ENCODE measurements at regions not wholly inside any gene's neighbourhood (a gene's known extent, or its start where the extent isn't known, plus 50 kb on each side); places are given as distances from the start of the nearest gene placed in this dataset.

GRCh38 chr9:88742483-88742882 lies 207.5 kb downstream of the NXNL2 start:
- TF ChIP-seq CTCF (IDR thresholded peaks at IDR 0.05; ENCODE audit: low read depth, low read length, missing control alignments) = no peak
- Histone ChIP-seq H3K27me3 (replicated peaks) (no peaks in the 10 kb centered on the region), H3K27ac (no peak overlapping the region), H3K36me3 (replicated peaks) (no peaks in the 10 kb centered on the region), H3K4me3 (ENCODE audit: low read depth, low read length) (no peak overlapping the region)
- DNase-seq = peak; percentile 42
- in situ Hi-C loops (cut with HindIII; ENCODE audit: low pct_ligation_motif_present, low sequenced_read_pairs) = no loop called here

GRCh38 chr9:88742905-88743304 lies 207.9 kb downstream of the NXNL2 start:
- in situ Hi-C loops (cut with HindIII; ENCODE audit: low pct_ligation_motif_present, low sequenced_read_pairs) = no loop called here
- DNase-seq = no peak
- Histone ChIP-seq H3K36me3 (replicated peaks) (no peaks in the 10 kb centered on the region), H3K27me3 (replicated peaks) (no peaks in the 10 kb centered on the region), H3K27ac (no peak overlapping the region), H3K4me3 (ENCODE audit: low read depth, low read length) (no peak overlapping the region)
- TF ChIP-seq CTCF (IDR thresholded peaks at IDR 0.05; ENCODE audit: low read depth, low read length, missing control alignments) = no peak

- DNase-seq = no peak
- in situ Hi-C loops (cut with HindIII; ENCODE audit: low pct_ligation_motif_present, low sequenced_read_pairs) = no loop called here
- Histone ChIP-seq H3K27ac (no peak overlapping the region), H3K4me3 (ENCODE audit: low read depth, low read length) (no peak overlapping the region), H3K27me3 (replicated peaks) (no peaks in the 10 kb centered on the region), H3K36me3 (replicated peaks) (no peaks in the 10 kb centered on the region)
- TF ChIP-seq CTCF (IDR thresholded peaks at IDR 0.05; ENCODE audit: low read depth, low read length, missing control alignments) = no peak
These were observed 210.5 kb downstream of the NXNL2 start for GRCh38 chr9:88745276-88746001.

- peak; percentile 94 for DNase-seq
- Histone ChIP-seq H3K27ac (peak overlapping the region; percentile 91), H3K4me3 (ENCODE audit: low read depth, low read length) (no peak overlapping the region), H3K27me3 (replicated peaks) (no peaks in the 10 kb centered on the region), H3K36me3 (replicated peaks) (no peaks in the 10 kb centered on the region)
- TF ChIP-seq CTCF (IDR thresholded peaks at IDR 0.05; ENCODE audit: low read depth, low read length, missing control alignments) = peak; percentile 3
- in situ Hi-C loops (cut with HindIII; ENCODE audit: low pct_ligation_motif_present, low sequenced_read_pairs) = no loop called here
These were observed 211.2 kb downstream of the NXNL2 start for GRCh38 chr9:88746029-88746742.

GRCh38 chr9:88746743-88747398 lies 211.9 kb downstream of the NXNL2 start:
- H3K4me3 ChIP-seq (ENCODE audit: low read depth, low read length) = no peak overlapping the region
- H3K27ac ChIP-seq = peak overlapping the region; percentile 91
- H3K27me3 ChIP-seq (replicated peaks) = no peaks in the 10 kb centered on the region
- in situ Hi-C loops (cut with HindIII; ENCODE audit: low pct_ligation_motif_present, low sequenced_read_pairs) = no loop called here
- H3K36me3 ChIP-seq (replicated peaks) = no peaks in the 10 kb centered on the region
- no peak for TF ChIP-seq CTCF (IDR thresholded peaks at IDR 0.05; ENCODE audit: low read depth, low read length, missing control alignments)
- peak; percentile 42 for DNase-seq

Measured in brain microvascular endothelial cell (primary cell).